ENCODE measurements at regions not wholly inside any gene's neighbourhood (a gene's known extent, or its start where the extent isn't known, plus 50 kb on each side); places are given as distances from the start of the nearest gene placed in this dataset.

GRCh38 chr6:134830940-134831339, 119.0 kb downstream of the ALDH8A1 start:
- H3K9me3 ChIP-seq: no peaks in the 10 kb centered on the region
- no peak overlapping the region for H3K27ac ChIP-seq
- H3K36me3 ChIP-seq: no peaks in the 10 kb centered on the region
- WGBS, 2 donors: 94 to 98% methylated on average over 2 of the region's 2 CpGs
- TF ChIP-seq POLR2A (IDR thresholded peaks at IDR 0.05): no peak
- no peak for TF ChIP-seq CTCF (IDR thresholded peaks at IDR 0.05)
- intact Hi-C loops (cut with DNase I): no loop called here
- no peak overlapping the region for H3K4me3 ChIP-seq (replicated peaks in 1 of 3)
- DNase-seq: no peak
- peaks cover 6 to 8% of the 10 kb centered on the region in 2 donors for H3K4me1 ChIP-seq
- H3K27me3 ChIP-seq: no peaks in the 10 kb centered on the region

- TF ChIP-seq CTCF (IDR thresholded peaks at IDR 0.05) (no peak), POLR2A (IDR thresholded peaks at IDR 0.05) (no peak)
- H3K36me3 ChIP-seq: no peaks in the 10 kb centered on the region
- WGBS, 2 donors: 83 to 84% methylated on average over 4 of the region's 4 CpGs
- H3K27me3 ChIP-seq: no peaks in the 10 kb centered on the region
- no peaks in the 10 kb centered on the region for H3K9me3 ChIP-seq
- no peak overlapping the region for H3K27ac ChIP-seq
- peaks cover 0 to 7% of the 10 kb centered on the region in 2 donors for H3K4me1 ChIP-seq
- no peak overlapping the region for H3K4me3 ChIP-seq (replicated peaks in 1 of 3)
- intact Hi-C loops (cut with DNase I): no loop called here
- DNase-seq: no peak
Measured at GRCh38 chr6:134830194-134830593, 119.7 kb downstream of the ALDH8A1 start.

GRCh38 chr6:134828641-134829040, 121.3 kb downstream of the ALDH8A1 start:
- no peaks in the 10 kb centered on the region for H3K36me3 ChIP-seq
- no peak overlapping the region for H3K27ac ChIP-seq
- H3K27me3 ChIP-seq: no peaks in the 10 kb centered on the region
- 59 to 65% methylated on average over 5 of the region's 5 CpGs for WGBS, 2 donors
- H3K4me3 ChIP-seq (replicated peaks in 1 of 3): no peak overlapping the region
- peaks cover 0 to 7% of the 10 kb centered on the region in 2 donors for H3K4me1 ChIP-seq
- DNase-seq: peak; percentile 68 to 73
- intact Hi-C loops (cut with DNase I): loop anchor here (5.0 kb wide), 1 partner anchor 671 kb away; no protein-coding TSS in a partner anchor
- no peak for TF ChIP-seq CTCF (IDR thresholded peaks at IDR 0.05)
- no peak for TF ChIP-seq POLR2A (IDR thresholded peaks at IDR 0.05)
- no peaks in the 10 kb centered on the region for H3K9me3 ChIP-seq

GRCh38 chr6:134826889-134827737, 122.8 kb downstream of the ALDH8A1 start:
- Histone ChIP-seq H3K27ac (no peak overlapping the region), H3K27me3 (no peaks in the 10 kb centered on the region), H3K36me3 (no peaks in the 10 kb centered on the region), H3K4me1 (peaks cover 0 to 14% of the 10 kb centered on the region in 2 donors), H3K9me3 (no peaks in the 10 kb centered on the region), H3K4me3 (replicated peaks in 1 of 3) (no peak overlapping the region)
- intact Hi-C loops (cut with DNase I): loop anchor here (5.0 kb wide), 1 partner anchor 670 kb away; no protein-coding TSS in a partner anchor
- WGBS, 2 donors: 90 to 93% methylated on average over 3 of the region's 3 CpGs
- TF ChIP-seq POLR2A (IDR thresholded peaks at IDR 0.05) (no peak), CTCF (IDR thresholded peaks at IDR 0.05) (no peak)
- peak; percentile 32 to 41 for DNase-seq

- 90 to 96% methylated on average over 2 of the region's 2 CpGs for WGBS, 2 donors
- no peak for DNase-seq
- no peaks in the 10 kb centered on the region for H3K9me3 ChIP-seq
- intact Hi-C loops (cut with DNase I): loop anchor here (5.0 kb wide), 1 partner anchor 651 kb away; no protein-coding TSS in a partner anchor
- no peaks in the 10 kb centered on the region for H3K27me3 ChIP-seq
- TF ChIP-seq CTCF (IDR thresholded peaks at IDR 0.05) (no peak), POLR2A (IDR thresholded peaks at IDR 0.05) (no peak)
- peaks cover 4 to 22% of the 10 kb centered on the region in 2 donors for H3K4me1 ChIP-seq
- H3K4me3 ChIP-seq (replicated peaks in 1 of 3): no peak overlapping the region
- no peaks in the 10 kb centered on the region for H3K36me3 ChIP-seq
- no peak overlapping the region for H3K27ac ChIP-seq
Measured at GRCh38 chr6:134823710-134824034, 126.2 kb downstream of the ALDH8A1 start.
